HG03558 (cell line): ENCODE measurements at regions not wholly inside any gene's neighbourhood (a gene's known extent, or its start where the extent isn't known, plus 50 kb on each side); places are given as distances from the start of the nearest gene placed in this dataset.

Source experiments
- ATAC-seq: cut with Tn5 transposase; IDR thresholded peaks from one replicate; pipeline ENCODE4 v1.9.1; 2021; ENCODE audit warnings: moderate number of reproducible peaks; ENCODE audit not compliant: unreplicated experiment; ENCODE audit errors: extremely low read depth

DNA sequence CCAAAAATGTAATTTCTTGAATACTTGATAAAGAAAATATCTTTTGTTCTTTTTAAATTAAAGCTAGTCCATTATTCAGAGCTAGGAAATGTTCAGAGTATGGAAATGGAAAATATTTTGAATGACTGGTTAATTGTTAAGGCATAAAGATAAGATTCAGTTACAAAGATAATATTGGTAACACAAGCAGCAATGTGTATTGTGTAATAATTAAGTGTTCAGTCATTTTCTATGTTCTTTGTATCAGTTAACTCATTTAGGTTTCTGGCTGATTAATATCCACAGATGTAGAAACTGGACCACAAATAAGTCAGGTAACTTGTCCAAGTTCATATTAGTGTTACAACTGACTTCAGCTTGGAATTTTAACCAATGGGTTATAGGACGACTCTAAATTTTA, 442.2 kb upstream of the MANEA start:
- ATAC-seq, result no peak

DNA sequence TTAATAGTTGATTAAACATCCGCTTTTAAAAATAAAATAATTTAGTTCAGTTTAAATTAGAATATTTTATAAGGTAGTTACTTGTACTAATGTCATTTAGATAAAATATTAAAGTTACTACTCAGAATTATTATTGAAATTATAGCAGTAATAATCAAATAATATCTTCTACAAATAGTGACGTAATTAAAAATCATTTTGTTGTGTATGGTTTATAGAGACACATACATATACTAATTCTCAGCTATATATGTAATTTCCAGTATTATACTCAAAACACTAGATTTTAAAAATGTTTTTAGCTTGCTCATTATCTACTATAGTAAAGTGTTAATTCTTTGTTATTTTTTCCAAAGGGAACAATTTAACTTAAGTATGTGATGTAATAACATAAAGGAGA, 435.2 kb upstream of the MANEA start:
- ATAC-seq, result no peak

DNA sequence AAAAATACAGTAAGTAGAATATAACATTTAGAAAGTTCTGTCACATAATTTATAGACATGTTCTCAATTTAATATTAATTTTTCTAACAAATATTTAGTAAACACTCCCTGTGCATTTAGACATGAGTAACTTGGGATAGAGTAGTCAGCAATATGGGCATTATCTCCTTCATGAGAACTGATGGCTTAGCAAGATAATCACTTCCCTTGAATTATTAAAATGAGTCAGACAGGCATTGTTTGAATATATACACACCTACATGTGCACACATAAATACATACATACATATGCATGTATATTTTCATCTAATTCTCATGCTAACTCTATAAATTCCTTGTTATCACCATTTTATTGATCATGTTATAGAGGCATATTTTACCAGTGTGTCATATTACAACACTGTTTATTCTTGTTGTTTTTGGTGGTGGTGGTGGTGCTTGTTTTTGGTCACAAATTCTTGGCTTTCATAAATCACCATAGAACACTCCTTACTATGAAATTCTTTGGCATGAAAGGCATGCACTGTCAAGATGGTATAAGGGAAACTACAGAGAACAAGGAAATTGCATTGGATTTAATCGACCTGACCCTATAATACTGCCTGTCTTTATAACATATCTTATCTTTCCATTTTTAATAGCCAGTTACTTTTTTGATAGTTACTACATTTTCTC, 434.5 kb upstream of the MANEA start:
- ATAC-seq, result no peak

DNA sequence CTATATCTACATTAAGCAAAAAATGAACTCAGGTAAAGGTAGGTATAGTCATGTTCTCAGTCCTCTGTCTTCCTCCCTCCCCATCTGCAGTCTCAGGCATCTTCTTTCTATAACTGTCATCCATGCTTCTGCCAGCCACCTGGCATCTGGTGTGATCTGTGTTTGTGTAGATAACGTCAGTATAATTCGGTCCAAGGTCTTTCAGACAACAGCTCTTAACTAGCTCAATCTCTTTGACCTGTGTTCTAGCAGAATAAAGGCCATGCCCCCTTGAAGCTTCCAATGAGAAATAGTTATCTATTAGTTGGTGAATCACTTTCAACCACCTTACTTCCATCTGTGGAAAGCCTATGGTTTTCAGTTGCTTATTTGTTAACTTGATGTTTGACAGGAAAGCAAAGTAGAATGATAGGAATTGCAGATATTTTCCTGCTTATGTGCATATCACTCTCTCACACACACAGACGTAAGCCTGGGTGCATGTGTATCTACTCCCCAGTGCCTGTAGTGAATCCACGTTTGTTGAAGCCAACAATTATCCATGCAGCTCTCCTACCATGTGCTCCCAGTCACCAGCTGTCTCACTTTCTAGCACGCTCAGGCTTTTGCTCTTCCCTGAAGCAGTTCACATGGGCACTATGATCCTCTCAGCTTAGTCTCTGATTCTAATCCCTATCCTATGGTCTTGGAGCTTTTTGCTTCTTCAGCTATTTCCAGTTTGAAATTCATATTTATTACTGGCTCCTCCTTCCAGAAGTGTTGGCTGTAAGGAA, 433.7 kb upstream of the MANEA start:
- ATAC-seq, result no peak

DNA sequence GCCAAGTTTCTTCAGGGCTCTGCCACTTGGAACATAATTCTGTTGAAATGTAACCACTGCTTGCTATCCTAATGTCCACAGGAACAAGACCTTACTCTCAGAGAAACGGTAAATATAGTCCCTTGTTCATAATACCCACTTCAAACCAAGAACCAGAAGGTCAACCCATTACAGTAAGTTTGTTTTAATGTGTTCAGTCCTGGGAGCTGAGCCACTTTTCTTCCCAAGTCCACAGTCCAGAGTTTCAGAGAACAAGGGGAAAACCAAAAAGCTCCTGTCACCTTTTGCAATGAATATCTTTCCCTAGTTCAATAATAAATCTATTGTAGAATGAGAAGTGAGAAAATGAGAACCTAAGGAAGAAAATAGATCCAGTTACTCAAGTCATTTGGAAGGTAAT, 431.9 kb upstream of the MANEA start:
- ATAC-seq, result no peak

DNA sequence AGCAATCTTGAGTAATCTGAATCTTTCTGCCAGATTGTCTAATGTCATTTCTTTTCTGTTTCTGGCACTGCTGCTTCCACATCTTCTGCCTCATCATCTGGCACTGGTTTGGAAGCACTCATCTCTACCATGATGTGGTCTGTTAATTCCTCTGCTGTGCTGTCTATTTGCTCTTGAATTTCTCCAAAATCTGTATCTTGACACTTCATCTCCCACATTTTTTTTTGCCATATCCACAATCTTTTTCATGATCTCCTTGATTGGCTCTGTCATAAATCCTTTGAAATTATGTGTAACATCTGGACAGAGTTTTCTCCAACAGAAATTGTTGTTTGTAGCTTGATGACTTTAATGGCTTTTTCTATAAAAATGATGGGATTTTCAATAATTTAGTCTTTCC, 417.8 kb upstream of the MANEA start:
- no peak for ATAC-seq

DNA sequence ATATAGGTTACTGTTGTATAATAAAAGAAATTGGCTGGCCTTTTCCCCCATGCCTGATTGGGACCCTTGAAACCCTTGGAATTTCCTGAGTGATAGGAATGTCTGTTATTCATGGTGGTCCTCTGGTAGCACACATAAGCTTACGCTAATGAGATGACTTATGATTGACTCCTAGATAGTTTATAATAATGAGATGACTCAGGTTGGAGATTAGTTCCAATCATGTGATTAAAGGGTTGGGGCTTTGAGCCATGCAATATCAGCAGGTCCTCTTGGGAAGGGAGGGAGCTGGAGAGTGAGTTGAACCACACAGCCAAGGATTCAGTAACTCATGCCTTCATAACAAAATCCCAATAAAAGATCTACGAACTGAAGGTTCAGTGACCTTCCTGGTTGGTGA, 407.6 kb upstream of the MANEA start:
- no peak for ATAC-seq

DNA sequence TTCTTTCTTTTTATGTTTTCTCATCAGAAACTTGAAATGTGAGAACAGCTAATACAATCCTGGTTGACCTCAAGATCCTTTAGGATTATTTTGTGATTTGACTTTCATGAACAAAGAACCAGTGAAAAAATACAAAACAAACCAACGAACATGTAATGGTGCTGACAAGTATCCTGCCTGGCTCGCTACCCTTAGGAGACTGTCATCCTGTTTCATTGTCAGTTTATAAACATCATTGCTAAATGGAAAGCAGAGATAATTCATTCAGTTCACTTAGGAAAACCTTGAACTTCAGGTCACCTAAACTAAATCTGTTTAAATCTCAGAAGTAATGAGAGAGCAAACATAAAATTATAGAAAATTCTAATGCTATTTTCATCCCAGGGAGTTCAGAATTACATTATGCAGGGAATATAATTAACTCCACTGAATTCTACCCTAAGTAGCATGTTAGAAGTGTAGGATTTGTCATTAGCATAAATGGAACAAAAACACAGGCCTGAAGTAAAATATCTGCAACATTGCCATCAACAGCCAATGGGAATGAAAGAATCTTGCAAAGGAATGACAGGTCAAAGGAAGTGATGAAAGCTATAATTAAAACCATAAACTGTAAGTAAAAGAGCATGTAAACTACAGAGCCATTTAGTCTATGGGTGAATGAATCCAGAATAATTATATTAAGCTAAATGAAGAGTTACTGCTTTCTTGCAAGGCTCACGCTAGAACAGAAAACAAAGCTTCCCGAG, 401.2 kb upstream of the MANEA start:
- ATAC-seq, result no peak

DNA sequence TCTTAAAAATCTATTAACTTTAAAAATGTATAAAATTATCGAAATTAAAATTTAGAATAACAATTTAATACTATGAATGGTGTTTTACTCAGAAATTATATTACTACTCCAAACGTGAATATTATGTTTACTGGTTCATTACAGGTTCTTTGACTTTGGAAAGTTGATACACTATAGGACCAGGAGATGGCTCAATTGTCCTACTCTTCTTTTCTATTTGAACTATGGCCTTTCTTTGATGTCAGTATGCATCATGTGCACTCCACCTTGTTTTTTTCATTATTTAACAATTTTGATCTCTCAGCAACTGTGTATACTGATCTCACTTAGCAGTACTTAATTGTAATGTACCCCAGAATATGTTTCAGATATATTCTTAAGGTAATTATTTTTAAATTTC, 391.5 kb upstream of the MANEA start:
- no peak for ATAC-seq

DNA sequence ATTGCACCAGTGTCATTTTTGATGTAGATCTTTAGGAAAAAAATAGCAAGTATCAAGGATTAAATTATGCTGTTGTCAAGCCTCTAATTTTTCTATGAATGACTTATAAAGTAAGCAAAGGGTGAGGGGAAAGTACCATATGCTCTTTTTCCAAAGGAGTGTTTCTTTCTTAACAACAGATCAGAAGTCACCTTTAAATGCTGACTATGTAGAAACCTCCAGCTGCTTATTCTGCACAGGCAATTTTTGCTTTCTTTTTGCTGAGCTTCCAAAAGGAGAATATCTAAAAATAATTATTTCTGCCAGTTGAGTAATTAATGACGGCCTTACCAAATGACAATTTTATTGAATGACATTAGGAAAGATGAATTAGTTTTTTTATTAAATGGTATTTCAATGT, 390.6 kb upstream of the MANEA start:
- ATAC-seq, result no peak

DNA sequence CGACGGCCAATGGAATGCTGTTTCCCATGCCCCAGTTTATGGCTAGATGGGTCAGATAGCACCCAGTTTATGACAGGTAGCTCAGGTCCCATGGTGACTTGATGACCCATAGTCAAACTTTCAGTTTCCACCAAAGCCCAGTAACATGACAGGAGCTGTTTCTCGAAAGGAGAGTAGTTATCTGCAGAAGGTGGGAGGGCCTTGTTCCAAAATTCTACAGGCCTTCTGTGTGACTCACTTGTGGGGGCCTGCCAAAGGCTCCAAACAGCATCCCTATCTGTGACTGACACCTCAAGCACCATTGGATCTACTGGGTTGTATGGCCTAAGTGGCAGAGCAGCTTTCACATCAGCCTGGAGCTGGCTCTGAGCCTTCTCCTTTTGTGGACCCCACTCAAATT, 379.7 kb upstream of the MANEA start:
- no peak for ATAC-seq

DNA sequence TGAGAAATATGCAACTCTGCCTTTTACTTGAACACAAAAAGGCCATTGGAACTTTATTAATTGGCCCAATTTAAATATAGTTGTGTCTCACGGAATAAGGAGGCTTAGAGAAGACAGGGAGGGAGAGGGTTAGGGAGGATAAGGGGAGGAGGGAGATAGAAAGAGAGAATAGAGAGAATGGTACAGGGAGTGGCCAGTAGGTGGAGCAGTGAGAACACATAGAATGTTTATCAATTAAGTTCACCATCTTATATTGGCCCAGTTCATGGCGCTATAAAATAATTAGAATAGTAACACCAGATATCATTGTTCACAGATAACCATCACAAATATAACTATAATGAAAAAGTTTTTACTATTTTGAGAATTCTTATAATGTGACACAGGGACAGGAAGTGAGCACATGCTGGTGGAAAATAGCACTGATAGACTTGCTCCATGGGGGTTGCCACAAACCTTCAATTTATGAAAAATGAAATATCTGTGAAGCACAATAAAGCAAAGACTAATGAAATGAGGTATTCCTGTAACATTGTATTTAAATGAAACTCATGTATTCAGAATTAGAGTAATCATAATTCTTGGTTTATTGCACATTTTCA, 374.1 kb upstream of the MANEA start:
- peak; percentile 89 for ATAC-seq

DNA sequence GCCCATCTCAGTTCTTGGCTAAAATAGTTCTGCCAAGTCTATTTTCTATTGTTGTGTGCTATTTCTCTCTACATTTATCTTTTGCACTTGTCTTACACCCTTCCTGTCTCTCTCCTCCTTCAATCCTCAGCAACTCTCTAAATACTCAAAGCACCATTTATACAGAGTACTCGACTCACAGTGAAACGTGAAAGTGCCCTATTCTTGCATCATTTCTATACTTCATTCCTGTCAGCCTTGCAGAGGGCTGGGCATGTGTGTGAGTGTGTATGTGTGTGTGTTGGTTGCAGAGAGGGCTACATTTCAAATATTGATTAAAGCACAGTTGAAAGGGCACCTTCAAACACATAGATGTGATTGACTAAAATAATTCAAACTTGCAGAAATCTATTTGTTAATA, 373.2 kb upstream of the MANEA start:
- no peak for ATAC-seq

DNA sequence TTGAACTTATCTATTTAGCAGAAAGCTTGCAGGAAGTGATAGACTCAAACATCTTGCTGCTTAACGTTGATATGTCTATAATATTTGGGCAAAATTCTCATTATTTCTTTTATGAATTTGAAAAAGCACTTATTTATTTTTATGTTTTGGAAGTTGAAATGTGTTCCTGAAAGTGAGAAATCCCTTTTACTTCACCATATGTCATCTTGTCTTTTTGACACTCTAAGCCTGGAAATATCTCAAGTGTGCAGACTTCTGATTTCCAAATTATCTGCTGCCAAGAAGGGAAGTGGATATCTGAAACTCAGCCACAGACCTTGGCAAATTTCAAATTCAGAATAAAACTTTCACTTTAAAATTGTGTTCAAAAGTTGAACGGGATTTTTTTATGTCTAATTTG, 368.7 kb upstream of the MANEA start:
- no peak for ATAC-seq

DNA sequence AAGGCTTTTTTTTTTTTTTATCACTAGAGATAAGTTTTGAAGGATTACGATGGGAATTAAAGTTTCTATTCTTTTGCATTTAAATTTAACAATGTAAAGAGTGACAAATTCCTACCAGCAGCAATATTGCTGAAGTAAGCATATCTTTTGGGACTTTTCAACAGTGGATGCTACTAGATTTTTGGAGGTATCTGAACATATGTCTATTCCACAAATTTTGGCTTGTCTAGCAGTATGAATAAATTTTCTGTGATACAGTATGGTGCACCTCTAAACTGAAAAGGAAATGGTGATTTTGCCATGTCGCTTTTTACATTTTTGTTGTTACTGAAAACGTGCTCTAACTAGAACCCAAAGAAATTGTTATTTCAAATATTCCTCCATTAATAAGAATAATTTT, 368.3 kb upstream of the MANEA start:
- ATAC-seq, result no peak

DNA sequence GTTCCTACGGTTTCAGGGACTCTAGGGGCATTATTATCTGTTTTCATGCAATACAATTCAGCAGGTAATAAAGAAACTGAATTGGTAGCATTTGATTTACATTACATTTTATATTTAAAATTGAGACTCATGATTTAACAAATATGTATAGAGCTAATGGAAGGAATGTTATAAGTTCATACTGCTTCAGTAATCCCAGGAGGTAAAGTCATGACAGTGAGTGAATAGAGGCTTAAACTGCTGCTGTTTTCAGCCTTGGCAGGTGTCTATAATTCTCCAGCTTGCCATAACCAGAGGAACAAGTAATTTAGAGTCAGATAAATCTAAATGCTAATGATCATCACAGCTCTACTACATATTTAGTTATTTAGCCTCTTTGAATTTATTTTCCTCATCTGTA, 360.8 kb upstream of the MANEA start:
- no peak for ATAC-seq

DNA sequence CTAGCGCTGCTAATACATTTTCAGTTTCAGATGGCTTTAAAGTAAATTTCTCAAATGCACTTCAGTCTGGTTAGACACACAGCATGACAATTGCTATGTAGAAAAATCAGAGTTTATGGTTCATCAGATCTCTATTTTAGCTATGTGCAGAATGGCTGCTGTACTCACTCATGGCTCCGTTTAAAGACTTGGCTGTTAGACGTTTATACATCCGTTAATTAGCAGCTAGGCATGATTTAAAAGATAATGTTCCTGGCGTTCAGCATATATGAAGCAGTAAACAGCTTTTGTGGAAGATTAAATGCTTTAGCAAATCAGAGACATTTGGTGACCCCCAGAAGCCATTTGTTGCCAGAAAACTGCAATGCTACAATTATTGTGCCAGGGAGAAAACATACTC, 350.0 kb upstream of the MANEA start:
- ATAC-seq, result no peak

DNA sequence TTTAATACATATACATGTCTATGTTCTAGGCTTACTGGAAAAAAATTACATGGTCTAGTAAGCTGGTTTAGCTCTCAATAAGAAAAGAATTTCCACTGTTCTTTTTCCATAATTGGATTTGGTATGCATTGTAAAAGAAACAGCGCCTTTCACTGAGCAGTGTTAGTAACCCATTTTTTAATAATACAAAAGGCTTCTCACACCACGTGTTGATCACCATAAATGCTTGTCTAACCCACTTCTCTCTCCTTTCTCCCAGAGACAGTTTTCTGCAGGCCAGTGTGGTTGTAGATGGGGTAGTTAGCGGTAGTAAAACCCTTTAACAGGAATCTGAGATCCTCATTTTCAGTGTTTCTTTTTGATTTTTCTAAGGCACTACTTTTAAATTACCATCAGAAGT, 348.7 kb upstream of the MANEA start:
- ATAC-seq, result no peak

DNA sequence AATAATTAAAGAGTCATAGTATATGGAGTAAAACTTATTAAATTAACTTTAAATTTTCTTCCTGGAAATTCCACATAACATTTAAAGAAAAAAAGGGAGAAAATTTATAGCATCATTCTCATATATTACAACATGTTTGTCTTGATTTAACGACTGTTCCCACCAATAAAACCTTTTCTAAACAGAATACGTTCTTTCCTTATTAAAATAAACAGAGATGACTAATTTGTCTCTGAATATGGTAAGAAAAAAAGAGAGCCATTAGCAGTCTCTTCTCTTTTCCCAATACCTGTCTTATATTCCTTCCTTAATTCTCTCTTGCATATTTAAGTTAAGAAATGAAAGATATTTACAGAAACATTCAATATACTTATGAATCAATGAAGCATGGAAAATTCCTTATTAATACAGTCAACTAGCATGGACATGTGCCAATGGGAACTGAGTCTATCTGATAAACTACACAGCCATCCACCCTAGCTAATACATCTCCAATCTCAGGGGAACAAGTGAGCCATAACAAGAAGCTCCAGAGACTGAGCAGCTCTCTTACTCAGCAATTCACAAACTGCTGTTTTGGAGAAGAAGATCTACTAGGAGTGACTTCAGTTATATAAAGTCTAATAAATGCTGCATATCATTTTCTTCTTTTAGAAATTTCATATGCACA, 347.1 kb upstream of the MANEA start:
- ATAC-seq, result no peak

DNA sequence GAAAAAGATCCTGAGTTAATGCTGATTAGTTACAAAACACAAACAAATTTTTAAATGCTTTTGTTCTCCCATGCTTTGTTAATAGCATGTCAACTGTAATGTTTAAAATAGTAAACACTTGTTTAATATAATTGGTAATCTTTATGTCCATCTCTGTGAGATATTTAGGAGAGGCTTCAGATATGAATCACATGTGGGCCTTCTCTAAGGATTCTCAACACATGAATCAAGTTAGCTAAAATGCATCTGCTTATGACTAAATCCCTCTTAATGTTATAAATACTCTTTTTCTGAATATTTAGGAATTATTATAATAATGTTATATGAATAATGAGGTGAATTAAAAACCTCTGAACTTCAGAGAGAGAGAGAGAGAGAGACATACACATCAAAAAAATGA, 345.9 kb upstream of the MANEA start:
- ATAC-seq, result no peak

DNA sequence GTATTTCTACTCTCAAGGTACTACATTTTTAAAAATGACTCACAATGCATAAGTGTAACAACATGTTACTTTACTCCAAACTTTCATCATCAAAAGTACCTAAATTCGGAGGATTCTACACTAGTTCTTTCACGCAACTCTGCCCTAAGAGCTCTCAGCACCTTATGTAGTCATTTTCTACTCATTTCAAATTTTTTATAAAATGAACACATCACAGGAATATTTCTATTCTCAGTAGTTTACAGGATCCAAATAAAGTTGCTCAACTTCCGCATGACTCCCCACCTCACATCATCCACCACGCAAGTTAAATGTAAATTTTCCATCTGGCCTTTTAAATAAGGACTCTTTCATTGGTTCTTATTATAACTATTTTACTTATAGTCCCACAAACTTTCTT, 344.9 kb upstream of the MANEA start:
- no peak for ATAC-seq
